GM19455 (cell line): ENCODE measurements at regions not wholly inside any gene's neighbourhood (a gene's known extent, or its start where the extent isn't known, plus 50 kb on each side); places are given as distances from the start of the nearest gene placed in this dataset.
"Not testable (repeated sequence)": the region's sequence is repeated elsewhere in the genome, so short reads cannot be mapped to it uniquely, and the experiment has no call there.

ENCODE experiments used
- ATAC-seq: cut with Tn5 transposase; IDR thresholded peaks from one replicate; pipeline ENCODE4 v1.9.1; 2021; ENCODE audit not compliant: unreplicated experiment

- ATAC-seq, result no peak
Observed at GRCh38 chr6:115814907-115815306, 245.8 kb downstream of the FRK start.

- no peak for ATAC-seq
Observed at GRCh38 chr6:115811541-115811940, 249.2 kb downstream of the FRK start.

- ATAC-seq, result no peak
Observed at GRCh38 chr6:115798229-115798628, 262.5 kb downstream of the FRK start.

- no peak for ATAC-seq
Observed at GRCh38 chr6:115796829-115797228, 263.9 kb downstream of the FRK start.

GRCh38 chr6:115796061-115796460 is 264.6 kb downstream of the FRK start:
- ATAC-seq, result no peak

- no peak for ATAC-seq
Observed at GRCh38 chr6:115783402-115784061, 277.2 kb downstream of the FRK start.

GRCh38 chr6:115782612-115783011 is 278.1 kb downstream of the FRK start:
- no peak for ATAC-seq

- ATAC-seq, result no peak
Observed at GRCh38 chr6:115773741-115774140, 286.9 kb downstream of the FRK start.

- ATAC-seq, result no peak
Observed at GRCh38 chr6:115770851-115771250, 289.8 kb downstream of the FRK start.

- ATAC-seq, result no peak
Observed at GRCh38 chr6:115768500-115768899, 292.2 kb downstream of the FRK start.

- no peak for ATAC-seq
Observed at GRCh38 chr6:115767931-115768330, 292.8 kb downstream of the FRK start.

- no peak for ATAC-seq
Observed at GRCh38 chr6:115766745-115767462, 293.8 kb downstream of the FRK start.

- ATAC-seq, result no peak
Observed at GRCh38 chr6:115765966-115766365, 294.7 kb downstream of the FRK start.

GRCh38 chr6:115759051-115759450 is 301.6 kb downstream of the FRK start:
- no peak for ATAC-seq

- no peak for ATAC-seq
Observed at GRCh38 chr6:115753446-115753845, 307.2 kb downstream of the FRK start.

GRCh38 chr6:115750946-115751345 is 309.7 kb downstream of the FRK start:
- no peak for ATAC-seq

GRCh38 chr6:115750292-115750691 is 310.4 kb downstream of the FRK start:
- no peak for ATAC-seq

- ATAC-seq, result no peak
Observed at GRCh38 chr6:115747719-115748118, 313.0 kb downstream of the FRK start.

- not testable (repeated sequence) for ATAC-seq
Observed at GRCh38 chr6:115746583-115746982, 314.1 kb downstream of the FRK start.

GRCh38 chr6:115740907-115741306 is 319.8 kb downstream of the FRK start:
- no peak for ATAC-seq

- no peak for ATAC-seq
Observed at GRCh38 chr6:115735610-115736009, 325.1 kb downstream of the FRK start.

- ATAC-seq, result no peak
Observed at GRCh38 chr6:115733426-115733825, 327.3 kb downstream of the FRK start.

- no peak for ATAC-seq
Observed at GRCh38 chr6:115729036-115729435, 331.7 kb downstream of the FRK start.
